ENCODE measurements at regions not wholly inside any gene's neighbourhood (a gene's known extent, or its start where the extent isn't known, plus 50 kb on each side); places are given as distances from the start of the nearest gene placed in this dataset.

DNA sequence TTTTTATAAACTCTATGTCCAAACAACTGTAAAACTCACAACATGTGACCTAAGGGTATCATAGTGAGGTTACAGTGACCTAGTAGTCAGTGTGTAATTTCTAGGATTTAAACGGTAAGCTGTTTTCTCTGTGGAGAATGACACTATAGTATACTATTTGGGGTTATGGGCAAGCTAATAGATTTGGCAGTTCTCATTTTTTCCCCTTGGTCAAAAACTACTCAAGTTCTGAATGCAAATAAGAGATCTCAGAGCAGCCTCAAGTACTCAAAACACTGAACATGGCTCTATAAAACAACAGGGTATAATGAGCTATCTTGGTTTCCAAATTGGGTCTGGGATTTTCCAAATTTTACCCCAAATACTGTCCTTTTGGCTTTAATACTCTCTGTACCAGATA is 88.5 kb upstream of the HMCN1 start:
- DNase-seq (ENCODE audit: low spot score): no peak

DNA sequence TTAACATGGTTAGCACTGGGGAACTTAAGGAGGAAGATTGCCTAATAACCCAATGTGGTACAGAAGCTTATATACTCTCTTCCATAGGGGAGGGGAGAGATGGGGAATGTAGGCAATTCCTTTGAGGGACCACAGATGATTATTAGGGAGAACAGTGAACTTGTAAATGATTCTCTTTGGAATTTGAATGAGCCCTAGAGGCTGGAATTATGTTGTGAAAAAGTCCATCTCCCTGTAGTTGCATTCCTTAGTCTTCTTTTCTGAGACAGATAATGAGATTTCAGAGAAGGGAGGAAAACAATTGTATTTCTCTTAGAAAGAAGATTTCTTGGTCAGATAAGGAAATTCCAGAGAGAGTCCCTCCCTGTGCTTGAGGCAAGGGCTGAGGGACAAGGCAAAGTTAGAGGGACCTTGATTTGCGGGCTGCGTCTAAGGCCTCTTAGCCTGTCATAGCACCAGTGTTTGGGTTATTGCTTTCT is 89.0 kb upstream of the HMCN1 start:
- DNase-seq (ENCODE audit: low spot score): no peak

DNA sequence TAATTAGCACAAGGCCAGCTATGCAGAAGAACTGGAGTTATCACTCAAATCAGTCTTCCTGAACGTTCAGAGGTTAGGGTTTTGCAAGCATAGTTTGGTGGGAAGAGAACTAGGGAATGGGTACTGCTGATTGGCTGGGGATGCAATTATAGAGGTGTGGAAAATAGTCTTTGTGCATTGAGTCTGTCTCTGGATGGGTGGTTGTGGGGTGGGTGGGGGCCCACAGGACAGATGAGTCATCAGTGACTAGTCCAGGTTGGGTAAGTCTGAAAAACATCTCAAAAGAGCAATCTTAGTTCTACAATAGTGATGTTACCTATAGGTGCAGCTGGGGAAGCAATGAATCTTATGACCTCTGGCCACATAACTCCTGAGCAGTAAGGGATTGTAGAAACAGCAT is 89.7 kb upstream of the HMCN1 start:
- no peak for DNase-seq (ENCODE audit: low spot score)

DNA sequence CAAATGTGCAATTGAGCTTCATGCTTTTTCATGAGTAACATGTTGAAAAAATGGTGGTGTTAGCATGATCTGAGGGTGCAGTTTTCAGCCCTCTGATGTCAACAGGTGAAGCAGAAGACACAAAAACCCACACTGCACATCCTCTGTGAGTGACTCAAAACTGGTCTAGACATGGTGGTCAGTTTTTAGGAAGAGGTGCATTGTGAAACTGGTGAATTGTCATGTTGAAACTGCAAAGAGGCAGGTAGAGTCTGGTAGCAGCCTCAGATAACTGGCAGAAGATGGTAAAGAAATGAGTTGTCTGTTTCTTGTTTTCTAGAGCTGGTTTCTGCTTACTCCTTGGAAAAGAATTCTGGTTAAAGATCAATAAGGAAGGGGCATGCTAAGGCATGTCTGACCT is 97.3 kb upstream of the HMCN1 start:
- DNase-seq (ENCODE audit: low spot score): no peak

DNA sequence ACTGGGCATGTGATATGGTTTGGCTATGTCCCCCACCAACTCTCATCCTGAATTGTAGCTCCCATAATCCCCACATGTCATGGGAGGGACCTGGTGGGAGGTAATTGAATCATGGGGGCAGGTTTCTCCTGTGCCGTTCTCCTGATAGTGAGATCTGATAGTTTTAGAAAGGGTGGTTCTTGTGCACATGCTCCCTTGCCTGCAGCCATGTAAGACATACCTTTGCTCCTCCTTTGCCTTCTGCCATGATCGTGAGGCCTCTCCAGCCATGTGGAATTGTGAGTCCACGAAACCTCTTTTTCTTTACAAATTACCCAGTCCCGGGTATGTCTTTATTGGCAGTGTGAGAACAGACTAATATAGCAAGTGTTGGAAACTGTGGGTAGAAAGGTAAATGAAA is 99.5 kb upstream of the HMCN1 start:
- no peak for DNase-seq (ENCODE audit: low spot score)

DNA sequence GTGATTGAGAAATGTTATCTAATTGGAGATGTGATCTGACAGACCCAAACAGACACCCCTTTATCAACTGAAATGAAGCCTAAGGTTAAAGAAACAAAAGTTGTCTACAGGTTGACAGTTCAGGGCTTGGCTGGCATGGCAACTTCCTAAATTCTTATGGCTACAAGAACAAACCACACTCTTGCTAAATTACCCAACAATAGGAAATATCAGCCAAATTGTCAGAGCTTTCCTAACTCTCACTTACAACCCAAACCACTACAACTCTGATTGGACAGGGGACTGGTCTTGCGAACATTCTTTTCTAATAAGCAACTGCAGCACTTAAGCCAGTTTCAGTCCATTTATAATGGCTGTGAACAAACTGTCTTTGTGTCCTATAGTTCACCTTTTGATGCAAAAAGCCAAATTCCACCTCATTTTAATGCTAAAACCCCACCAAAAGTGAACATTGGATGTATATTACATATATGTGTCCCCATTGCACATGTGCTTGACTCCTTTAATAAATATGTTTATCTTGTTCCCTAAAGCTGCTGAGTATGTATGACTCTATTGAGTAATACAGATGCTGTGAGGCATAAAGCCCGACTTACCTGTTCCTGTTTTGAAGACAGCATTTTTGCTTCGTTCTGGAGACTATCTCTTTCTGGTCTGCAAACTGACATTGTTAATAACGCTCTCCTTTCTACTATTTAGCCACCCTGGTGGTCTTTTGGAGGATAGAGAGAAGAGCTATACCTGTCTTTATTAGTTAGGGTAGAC is 101.3 kb upstream of the HMCN1 start:
- no peak for DNase-seq (ENCODE audit: low spot score)

DNA sequence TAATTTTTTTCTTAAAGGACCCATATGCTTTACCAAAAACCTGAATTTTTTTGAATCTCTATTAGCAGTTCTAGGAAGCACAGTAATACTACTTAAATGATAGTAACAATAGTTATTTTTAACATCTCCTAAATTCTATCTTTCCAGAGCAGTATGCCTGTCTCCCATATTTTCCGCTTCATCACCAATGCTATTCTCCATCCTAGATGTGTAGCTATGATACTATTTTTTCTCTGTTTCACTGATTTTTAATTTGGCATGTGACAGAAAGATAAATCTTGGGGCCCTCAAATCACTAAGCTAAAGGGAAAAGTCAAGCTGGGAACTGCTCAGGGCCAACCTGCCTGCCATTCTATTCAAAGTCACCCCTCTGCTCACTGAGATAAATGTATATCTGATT is 102.3 kb upstream of the HMCN1 start:
- no peak for DNase-seq (ENCODE audit: low spot score)

DNA sequence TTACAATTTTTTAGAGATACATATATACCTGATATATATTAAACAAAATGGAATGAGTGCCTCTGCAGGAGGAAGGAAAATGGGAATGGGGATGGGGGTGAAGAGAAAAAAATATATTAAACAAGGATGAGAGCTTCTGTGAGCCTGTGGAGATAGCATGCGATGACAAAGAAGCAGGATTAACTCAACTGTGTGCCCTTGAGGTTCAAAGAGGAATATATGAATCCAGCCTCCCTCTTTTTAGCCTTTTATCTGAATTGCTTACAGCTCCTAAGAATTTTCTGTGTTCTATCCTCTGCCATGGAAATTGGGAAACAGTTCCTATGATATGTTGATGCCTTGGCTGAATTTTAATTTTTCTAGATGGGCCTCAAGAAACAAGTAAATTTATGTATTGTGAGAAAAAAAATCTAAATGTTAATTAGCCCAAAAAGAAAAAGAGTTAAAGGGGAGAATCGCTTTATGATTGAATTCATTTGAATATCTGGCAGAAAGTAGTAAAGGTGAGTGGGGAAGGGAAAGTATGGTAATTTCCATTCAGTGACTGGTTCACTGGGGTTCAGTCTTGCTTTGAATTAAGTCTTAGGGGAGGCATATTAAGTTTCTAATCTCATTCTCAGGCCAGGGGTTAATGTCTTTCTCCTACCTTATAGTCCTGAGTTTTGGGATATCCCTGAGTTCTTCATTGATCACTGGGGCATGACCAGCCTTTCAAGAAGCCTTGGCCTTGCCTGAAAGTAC is 106.3 kb upstream of the HMCN1 start:
- DNase-seq (ENCODE audit: low spot score): no peak

DNA sequence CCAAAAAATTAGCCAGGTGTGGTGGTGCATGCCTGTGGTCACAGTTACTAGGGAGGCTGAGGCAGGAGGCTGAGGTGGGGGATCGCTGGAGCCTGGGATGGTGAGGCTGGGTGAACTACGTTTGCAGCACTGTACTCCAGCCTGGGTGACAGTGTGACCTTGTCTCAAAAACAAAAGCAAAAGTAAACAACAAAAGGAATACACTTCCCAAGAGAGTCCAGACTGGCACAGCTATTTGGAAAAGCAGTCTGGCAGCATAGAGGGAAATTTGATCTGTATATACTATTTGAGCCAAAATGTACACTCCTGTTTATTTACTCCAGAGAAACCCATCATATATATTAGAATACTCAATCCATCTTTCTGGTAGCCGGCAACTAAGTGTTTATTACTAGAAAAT is 107.0 kb upstream of the HMCN1 start:
- no peak for DNase-seq (ENCODE audit: low spot score)

DNA sequence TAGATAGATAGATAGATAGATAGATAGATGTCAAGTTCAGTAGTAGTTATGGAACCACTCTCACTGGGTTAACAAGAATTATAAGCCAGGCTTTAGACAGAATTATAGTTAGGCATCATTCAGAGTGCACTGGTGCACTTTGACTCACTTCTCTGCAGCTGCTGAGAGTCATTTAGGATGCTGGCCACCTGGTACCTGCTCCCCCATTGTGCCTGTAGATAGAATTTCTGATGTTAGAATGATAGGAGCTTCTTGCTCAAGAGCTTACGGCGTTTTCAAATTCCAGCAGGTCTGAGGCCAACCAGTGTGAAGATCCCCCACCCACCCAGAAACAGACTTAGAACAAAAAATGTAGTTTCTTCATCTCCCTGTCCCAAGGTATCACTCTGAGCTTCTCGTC is 107.8 kb upstream of the HMCN1 start:
- DNase-seq (ENCODE audit: low spot score): no peak

DNA sequence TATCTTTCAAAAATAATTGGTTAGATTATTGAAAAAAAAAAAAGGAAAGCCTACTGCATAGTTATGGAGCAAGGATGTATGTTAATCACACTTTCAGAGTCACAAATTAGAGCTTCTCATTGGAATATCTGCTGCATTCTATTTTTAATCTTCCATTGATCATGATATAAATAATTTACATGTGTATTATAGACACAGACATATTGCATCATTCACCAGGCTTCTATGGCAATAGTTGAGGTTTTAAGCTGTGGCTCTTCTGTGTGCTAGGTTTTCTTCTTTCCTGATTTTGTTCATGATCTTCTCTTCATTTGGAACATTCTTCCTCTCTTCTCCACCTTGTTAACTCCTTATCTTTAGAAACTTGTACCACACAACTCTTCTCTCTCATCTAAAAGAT is 123.2 kb upstream of the HMCN1 start:
- no peak for DNase-seq (ENCODE audit: low spot score)

DNA sequence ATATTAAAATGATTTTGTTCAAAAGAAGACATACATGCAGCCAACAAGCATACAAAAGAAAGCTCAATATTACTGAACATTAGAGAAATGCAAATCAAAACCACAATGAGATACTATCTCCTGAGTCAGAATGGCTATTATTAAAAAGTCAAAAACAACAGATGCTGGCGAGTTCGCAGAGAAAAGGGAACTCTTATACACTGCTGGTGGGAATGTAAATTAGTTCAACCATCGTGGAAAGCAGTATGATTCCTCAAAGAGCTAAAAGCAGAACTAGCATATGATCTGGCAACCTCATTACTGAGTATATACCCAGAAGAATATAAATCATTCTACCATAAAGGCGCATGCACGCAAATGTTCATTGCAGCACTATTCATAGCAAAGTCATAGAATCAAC is 126.0 kb upstream of the HMCN1 start:
- DNase-seq (ENCODE audit: low spot score): no peak

DNA sequence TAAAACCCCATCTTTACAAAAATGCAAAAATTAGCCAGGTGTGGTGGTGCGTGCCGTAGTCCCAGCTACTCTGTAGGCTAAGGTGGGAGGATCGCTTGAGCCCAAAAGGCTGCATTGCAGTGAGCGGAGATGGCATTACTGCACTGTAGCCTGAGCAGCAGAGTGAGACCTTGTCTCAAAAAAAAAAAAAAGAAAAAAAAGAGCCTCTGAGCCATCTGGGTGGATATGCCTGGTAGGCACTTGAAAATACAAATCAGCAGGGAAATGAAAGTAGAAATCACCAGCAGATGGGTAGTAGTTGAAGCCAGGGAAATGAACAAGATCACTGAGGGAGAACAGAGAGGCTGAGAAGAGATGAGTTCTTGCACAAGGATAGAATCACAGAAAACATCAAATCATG is 131.0 kb upstream of the HMCN1 start:
- DNase-seq (ENCODE audit: low spot score): no peak

DNA sequence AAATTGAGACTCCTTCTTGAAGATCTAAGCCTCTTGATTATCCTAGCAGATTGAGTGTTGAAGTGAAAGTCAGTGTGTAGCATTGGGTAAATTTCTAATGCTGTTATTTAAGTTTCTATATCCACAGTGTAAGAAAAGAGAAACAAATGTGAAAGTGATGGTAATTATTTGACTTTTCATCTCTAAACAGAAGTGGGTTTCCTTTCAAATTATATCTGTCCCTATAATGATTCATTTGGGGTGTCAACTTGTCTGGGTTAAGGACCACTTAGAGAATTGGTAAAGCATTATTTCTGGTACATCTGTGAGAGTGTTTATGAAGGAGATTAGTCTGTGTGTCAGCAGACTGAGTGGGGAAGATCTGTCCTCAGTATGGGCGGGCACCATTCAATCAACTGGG is 133.0 kb upstream of the HMCN1 start:
- DNase-seq (ENCODE audit: low spot score): no peak

DNA sequence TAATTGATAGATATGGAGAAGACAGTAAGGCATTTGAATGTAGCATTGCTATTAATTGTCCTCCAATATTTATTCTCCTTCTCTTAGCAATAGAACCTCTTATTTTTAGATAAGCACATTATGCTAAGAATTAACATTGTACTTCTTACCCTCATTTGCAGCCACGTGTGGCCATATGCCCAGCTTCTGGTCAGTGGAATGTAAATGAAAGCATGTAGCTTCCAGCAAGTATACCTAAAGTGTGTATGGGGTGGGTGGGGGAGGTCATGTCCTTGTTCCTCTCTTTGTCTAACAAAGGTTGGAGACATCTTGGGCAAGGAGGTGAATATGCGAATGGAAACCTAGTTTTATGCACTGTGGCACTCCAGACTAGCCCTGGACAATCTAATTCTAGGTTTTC is 133.6 kb upstream of the HMCN1 start:
- DNase-seq (ENCODE audit: low spot score): no peak

DNA sequence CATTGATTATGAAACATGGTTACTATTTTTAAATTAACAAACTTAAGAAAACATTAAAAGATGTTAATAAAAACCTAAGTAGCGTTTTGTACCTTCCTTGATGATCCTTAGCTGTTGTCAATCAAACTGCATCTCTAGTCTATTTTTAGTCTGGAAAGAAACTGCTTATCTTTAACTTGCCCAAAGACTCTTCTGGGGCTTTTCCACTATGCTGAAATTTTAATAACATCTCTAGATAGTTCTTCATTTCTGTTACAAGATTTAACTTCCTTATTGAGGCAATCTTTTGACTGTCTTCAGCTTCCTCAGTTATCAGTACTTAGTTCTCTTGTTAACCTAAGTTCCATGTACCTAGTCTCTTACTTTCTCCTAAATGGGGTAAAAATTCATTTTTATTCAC is 135.9 kb upstream of the HMCN1 start:
- DNase-seq (ENCODE audit: low spot score): no peak

DNA sequence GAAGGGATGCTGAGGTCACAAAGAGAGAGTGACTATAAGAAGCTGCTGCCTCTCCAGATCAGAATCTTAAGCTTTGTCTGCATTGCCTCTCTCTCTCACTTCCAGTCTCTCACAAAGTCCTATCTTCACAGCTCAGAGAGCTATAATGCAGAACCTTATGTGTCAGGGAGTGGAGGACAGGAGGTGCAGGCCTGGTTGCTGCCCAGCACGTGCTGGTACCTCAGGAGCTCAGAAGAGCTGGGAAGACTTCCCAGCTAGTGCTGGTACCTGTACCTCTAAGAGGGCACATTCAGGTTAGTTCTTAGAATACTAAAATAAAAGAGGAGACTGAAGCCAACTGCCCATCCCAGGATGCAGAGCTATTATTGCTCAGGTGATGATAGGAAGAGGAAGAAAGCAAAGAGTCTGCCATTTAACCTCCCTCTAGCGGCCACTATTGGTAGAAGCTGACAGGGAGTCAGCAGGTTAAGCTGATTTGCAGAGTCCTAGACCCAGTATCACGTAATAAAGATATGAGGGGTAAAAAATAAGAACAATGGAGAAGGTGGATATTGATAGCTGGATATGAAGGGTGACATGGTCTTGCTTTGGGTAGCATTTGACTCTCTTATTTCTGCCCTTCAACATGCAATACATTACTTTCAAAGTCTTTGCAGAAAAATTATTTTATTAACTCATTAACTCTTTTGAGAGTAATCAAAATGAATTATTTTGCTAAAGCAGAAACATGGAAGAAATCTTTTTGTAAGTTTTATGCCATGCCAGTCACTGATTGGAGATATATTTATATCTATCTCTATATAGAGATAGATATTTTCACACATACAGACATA is 138.1 kb upstream of the HMCN1 start:
- DNase-seq (ENCODE audit: low spot score): peak; percentile 11

DNA sequence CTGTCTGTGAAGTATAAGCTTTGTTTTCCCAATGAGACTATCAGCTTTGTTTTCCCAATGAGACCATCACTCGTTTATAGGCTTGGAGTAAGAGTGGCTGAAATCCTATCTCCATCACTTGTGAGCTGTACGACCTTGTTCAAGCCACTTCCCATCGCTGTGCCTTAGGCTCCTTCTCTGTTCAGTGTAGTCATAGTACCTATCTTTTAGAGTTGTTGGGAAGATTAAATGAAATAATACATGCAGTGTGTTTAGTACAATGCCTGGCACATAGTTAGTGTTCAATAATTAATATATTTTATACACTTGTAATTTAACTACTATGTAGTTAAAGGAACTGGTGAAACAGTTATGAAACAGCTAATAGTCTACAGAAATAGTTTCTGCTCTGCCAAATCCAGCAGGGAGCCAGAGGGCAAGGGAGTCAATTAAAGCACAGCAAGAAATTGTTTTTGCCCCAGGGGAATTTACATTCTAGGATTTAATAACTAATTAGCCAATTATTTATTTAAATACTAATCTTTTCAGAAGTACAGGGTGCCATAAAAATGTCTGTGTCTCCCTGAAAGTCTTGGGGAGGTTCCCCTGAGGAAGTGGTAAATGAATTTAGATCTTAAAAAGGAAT is 139.3 kb upstream of the HMCN1 start:
- no peak for DNase-seq (ENCODE audit: low spot score)

DNA sequence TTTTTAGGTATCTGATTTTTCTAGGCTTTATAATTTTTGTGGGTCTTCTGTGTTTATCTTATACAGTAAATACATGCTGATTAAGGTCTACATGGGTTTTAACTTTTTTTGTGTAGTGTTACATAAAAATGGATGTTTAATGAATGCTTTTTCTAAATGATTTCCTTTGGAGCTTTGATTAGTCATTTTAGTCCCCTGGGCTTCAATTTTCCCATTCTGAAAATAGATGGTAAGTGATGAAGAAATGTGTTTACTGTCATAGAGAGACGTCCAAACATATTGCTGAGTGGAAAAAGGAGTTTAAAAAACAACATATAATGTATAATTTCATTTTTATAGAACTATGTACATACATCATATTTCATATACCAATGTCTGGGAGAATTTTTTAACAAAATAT is 140.9 kb upstream of the HMCN1 start:
- no peak for DNase-seq (ENCODE audit: low spot score)

DNA sequence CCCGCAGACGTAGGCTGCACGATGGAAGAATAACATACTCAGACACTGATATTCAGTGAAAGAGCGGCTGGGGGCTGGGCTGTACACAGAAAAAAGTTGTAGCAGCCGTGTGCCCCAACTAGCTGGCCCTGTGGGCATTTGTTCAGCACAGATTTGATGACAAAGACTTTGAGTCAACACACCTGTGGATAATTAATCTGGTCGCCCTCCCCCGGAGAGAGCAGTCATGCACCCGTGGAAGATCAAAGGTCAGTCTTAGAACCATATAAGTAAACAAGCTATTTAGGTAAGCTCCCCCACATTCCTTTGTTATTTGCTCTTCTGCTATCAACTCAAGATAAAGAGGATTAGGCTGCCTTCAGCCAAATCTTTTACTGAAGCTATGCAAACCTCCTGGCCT is 148.4 kb upstream of the HMCN1 start:
- DNase-seq (ENCODE audit: low spot score): no peak

DNA sequence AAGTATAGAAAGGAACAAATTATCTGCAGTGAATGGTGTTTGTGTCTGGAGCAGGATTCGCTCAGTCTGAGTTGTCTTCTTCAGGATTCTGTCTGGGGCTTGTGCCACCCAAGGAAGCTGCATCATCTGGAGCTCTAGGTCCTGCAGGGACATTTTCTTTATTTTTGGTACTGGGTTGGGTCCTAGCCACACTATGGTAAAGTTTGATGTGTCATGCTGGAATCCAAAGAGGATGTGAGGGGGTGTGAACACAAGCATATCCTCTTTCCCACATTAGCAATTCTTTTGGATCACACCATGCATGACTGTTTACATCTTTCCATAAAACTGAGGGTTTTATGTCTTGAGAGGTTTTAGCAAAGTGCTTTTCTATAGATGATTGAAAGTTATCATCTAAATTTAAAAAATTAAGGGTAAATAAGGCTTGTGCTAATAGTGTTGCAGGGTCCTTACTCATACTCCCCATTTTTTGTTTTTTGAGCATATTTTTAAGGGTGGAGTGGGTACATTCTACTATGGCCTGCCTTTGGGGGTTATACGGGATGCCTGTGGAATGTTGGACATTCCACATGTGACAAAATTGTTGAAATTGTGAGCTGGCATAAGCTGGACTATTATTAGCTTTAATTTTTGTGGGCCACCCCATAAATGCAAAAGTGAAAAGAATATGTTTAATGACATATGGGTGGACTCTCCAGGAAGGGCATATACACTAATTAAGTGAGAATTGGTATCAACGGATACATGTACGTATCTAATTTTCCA is 152.0 kb upstream of the HMCN1 start:
- DNase-seq (ENCODE audit: low spot score): no peak

DNA sequence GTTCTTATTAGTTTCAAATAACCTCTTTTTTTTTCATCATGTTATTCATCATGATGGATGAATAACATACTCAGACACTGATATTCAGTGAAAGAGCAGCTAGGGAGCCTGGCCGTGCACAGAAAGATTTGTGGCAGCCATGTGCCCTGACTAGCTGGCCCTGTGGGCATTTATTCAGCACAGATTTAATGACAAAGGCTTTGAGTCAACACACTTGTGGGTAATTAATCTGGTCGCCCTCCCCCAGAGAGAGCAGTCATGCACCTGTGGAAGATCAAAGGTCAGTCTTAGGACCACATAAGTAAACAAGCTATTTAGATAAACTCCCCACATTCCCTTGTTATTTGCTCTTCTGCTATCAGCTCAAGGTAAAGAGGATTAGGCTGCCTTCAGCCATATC is 153.2 kb upstream of the HMCN1 start:
- DNase-seq (ENCODE audit: low spot score): no peak
